Stimulated activated CD4-positive, alpha-beta T cell treated with anti-CD3 and anti-CD28 coated beads, Interleukin-1b, Interleukin-23, amount 100 ng/mL, for 4 hours (primary cell): ENCODE measurements at regions not wholly inside any gene's neighbourhood (a gene's known extent, or its start where the extent isn't known, plus 50 kb on each side); places are given as distances from the start of the nearest gene placed in this dataset.

Experiments
- DNase-seq, 2 donors: peaks; one replicate each; pipeline ENCODE4 v3.0.0-alpha.2; 2020; ENCODE audit warnings: low read depth in 2 of 2

DNA sequence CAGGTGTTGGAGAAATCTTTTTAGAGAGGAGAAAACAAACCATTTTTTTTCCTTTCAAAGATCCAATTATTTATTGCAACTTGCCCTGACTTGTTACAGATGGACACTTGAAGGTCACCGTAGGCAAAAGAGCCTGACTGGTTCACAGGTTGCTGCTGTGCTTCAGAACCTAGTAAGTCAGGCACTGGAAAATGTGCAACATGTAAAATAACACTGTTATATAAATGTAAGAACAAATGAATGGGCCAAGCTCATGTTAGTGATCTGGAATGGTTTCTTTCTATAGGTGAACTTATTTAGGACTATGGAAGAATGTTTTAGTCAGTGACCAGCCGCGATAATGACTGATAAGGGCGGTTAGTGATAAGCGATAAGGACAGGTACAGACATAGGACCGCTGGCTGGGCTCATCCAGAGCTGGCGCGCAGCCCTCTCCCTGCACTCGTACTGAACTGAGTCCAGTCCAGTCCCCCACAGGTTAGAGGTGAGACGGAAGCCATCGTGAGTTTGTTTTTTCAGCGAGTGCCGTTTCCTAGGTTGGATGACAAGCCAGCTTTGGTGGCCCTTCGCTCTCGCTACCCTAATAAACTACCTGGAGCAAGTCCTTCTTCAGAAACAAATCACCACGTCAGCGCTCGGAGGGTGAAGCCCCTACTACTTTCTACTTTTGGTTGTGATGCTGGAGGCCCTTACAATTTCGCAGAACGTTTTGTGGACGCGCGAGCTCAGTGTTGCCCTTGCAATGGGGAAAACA, 94.4 kb upstream of the PRDM1 start:
- peak in 1 of 2 donors; percentile 15 for DNase-seq

DNA sequence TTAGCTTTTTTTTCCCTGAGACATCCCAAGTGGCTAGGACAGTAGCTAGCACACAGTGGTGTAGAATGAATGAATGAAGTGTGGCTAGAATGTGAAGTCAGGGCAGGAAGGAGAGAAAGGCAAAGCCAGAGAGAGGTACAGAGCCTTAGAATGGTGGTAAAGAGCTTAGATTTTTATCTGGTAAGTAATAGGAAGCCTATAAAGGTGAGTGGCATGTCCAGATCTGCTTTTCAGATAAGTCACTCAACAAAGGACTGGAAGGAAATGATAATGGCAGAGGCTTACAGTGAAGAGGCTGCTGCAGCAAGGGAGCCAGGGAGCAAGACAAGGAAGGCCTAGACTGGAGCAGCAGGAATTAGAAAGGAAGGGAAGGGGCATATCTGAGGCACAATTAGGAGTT, 96.0 kb upstream of the PRDM1 start:
- no peak for DNase-seq

DNA sequence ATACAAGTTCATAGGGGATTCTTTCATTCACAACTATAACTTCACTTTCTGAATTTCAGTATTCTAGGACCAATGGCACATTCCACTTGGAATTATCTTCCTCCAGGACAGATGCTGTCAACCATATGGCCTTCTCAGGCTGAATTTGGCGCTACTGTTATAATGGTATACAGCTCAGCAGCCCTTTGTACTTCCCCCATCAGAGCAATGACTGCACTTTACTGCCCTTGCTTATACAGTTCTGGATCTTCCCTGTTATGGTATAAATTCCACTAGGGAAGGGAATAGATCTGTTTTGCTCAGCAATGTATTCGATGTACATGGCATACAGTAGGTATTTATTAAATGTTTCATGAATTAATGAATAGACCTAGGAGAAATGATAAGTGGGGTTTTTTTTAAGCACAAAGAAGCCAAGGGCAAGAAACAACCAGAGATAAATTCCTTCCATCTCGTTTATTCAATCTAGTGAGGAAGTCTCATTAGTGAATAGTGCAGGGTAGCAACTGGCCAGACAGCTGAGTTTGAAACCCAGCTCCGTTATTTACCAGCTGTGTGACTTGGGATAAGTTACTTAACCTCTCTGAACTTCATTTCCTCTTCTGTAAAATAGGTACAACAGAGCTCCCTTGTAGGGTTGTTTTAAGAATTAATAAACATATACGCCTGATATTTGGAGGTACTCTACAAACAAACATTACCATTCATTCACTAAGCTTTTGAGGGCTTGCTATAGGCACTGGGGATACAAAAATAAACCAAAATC, 97.1 kb upstream of the PRDM1 start:
- no peak for DNase-seq

DNA sequence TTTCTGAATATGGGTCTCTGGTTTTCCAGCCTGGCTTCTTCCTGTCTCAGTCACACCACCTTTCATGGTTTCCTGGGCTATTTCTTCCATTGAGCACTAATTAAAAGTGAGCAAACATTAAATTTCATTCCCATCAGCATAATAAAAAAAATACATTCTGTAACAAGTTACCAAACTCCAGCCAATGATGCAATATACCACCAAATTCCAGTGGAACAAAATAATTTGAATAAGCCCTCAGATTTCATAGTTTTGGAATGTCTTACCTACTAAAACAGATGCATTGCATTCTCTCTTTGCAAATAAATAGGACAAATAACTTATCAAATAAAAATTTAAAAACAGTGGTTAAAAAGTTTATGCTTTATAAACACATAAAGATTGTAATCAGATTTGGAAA, 97.8 kb upstream of the PRDM1 start:
- DNase-seq: no peak

DNA sequence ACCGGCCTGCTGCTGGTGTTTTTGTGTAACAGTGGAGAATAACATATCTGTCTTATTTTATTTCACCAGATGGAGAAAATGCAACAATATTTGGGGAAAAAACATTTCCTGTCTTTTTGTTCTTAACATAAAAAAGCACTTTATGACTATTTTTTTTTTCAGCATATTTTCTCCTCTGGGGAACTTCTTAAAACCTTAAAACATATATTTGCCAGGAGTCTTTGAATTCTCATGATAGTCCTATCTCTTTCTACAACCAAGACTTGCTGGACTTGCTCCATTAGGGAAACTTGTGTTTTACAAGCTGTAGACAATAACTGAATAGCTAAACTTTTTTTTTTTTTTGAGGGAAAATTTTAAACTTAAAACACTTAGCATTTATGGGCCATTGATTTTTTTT, 98.6 kb upstream of the PRDM1 start:
- DNase-seq: no peak

DNA sequence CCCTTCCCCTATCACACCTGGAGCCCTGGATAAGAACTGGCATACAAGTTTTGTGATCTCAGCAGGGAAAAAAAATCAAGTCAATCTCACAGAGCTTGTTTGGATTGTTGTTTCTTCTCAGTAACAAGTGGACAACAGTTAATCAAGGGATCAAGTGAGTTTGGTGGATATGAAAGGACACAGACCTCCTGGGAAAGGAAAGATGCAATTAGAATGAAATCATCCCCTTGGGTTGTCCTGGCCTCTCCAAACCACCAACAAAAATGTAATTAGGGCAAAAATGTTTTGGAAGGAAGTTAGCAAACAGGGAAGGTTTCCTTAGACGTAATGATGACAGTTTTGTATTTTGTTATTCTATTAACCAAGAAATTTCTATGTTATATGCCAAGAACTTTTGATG, 99.1 kb upstream of the PRDM1 start:
- DNase-seq: no peak

DNA sequence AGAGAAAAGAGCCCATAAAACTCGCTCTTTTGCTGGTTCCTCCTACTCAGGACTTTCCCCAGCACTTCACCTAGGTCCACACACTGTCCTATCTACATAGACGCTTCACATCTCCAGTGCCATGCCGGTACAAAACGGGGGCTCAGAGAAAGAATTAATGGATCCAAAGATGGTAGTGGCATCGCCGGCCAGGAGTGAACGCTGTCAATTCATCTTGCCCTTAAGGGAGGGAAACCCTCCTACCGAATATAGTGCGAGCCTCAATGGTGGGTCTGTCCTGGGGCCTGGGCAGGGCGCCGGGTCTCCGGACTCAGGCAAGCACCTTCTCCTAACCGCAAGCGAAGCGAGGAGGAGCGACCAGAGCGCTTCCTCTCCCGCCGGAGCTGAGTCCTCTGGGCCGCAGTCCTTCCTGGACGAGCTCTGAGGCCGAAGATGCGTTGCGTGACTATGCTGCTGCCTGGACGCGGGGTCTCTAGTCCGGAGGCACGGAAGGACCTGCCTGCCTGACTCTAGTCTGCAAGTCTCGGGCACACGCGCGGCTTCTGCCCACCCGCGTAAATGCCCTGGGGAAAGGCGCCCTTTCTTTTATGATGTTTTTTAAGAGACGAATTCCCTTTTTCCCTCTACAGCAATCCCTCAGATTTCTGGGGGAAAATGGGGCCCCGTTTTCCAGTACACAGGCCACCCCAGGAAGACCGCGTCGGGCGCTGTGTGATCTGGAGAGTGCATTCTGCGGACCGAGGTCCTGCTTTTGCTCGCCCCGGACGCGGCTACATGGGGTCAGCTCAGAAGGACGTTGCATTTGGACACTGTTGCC, 100.1 kb upstream of the PRDM1 start:
- DNase-seq: no peak

DNA sequence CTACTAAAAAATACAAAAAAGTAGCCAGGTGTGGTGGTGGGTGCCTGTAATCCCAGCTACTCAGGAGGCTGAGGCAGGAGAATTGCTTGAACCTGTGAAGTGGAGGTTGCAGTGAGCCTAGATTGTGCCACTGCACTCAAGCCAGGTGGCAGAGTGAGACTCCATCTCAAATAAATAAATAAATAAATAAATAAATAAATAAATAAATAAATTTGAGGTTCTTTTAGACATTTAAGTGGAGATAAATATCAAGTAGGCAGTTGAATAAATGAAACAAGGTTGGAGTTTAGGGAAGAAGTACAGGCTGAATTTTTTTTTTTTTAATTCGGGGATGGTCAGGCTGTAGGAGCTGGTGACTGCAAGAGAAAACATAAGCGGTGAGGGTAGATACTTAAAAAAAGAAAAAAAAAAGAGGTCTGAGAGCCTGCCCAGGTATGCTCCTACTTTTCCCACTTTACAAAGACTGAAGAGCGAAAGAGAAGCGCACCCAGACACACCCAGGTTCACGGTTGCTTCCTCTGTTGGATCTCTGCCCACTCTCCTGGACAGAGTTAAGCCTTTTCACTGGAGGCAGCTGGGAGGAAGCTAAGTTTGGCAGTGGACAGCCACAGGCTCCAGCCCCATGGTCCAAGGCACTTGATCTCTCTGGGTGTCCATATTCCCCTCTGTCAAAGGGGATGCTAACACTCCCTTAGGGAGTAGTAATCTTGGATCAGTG, 100.9 kb upstream of the PRDM1 start:
- DNase-seq: no peak

DNA sequence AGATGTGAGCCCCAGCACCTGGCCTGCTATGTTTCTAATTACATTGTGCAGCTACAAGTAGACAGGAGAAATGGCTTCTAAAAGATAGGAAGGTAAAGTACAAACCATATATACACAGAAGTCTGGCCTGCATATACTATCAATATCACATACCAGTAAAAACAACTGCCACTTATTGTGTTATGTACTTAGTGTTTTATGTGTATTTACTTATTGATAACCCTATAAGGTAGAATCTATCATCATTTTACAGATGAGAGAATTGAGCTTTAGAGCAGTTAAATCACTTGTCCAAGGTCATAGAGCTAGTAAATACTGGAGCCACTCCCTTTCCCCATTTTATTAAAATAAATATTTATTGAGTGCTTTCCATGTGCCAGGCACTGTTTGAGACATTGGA, 102.4 kb upstream of the PRDM1 start:
- DNase-seq: no peak

DNA sequence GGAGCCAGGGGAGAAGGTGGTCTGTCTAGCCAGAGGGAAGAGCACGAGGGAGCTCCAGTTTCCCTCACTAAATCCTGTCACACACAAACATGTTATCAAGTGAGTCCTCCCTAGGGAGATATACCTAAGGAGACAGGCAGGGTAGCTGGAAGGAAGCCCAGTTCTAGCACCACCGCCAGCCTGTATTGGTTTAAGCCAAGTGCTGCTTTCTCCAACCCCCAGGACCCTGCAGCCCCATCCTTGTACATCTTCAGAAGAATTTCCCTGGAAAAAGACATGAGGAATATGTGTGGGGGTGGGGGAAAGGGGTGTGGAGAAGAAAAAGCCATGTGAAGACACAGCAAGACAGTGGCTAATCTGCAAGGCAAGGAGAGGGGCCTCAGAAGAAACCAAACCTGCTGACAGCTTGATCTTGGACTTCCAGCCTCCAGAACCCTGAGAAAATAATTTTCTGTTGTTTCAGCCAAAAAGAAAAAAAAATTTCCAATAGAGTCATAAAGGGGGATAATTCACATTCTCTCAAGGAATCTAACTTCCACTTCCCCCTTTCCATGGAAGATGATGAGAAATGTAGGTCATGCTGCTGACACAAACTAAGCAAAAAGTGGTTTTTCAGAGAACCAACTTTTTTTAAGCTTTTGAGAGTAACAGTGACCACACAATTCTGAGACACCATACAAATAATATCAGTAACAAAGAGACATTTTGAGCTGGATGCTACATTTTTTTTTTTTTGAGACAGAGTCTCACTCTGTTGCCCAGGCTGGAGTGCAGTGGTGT, 103.2 kb upstream of the PRDM1 start:
- DNase-seq: no peak

DNA sequence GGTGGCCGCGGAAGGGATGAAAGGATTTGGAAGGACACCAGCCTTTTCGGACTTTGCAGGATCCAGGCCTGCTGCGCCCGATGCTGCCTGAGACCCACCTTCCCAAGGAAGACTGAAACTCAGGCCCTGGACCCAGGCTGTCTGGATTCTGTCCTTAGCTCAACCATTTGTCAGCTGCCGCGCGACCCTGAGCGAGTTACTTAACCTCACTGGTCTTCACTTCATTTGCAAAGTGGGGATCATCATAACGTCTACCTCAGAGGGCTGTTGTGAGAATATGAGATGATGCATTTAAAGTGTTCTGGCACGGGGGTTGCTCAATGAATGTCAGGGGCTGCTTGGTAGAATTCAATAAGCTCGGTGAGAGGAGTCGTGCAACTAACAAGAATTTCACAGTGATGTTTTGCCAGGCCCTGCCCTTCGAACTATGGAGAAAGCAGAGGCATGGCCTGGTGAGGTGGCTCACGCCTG, 104.2 kb upstream of the PRDM1 start:
- no peak for DNase-seq

DNA sequence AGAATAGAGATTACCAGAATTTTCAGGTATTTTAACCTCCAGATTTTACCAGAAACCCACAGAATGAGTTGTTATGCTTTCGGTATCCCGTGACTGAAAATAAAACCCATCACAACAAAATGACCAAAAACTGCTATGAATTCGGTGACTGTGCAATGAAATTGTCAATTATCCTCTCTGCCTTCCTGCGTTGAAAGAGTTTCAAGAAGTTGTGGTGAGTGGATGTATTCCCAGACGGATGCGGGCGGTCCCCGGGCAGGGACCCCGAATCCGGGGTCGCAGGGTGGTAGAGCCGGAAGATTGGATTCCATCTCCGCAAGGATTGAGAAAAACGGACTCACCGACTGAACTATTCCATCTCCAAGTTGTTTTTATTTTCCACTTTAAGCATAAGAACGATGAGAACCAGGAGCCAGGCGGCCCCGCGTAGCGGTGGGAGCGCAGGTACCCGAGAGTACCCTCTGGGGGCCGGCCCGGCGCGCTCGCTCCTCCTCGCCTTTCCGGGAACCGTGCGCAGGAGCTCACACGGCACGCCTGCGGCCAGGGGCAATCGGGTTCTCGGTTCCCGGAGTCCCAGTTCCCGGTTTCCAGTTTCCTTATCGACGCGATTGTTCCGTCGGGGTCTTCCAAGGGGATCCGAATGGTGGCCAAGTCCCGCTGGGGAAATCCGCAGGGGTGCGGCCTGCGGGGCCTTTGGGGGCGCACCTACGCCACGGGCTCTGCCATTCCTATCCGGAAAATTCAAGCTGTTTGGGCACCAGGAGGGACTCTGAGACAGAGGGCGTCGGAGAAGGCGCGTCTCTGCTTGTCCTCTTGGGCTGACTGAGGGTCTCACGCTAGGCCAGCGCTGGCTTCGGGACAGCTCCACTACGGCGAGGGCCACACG, 104.9 kb upstream of the PRDM1 start:
- peak; percentile 22 to 27 for DNase-seq

DNA sequence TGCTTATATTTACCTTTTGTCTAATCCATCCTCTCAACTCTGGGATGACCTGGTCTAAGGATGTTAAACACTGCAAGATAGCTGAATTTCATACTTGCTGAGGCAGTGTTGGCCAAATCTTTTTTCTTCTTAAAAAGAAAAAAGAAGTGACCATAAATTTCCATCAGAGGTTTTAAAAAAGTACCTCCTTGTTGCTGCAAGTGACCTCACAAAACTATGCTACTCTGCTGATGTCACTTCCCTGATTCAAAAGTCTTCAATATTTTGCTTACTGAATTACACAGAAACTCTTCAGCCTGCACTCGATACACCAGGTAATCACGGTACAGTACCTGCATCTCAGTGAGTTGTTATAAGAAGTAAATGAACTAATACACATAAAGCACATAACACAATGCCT, 107.2 kb upstream of the PRDM1 start:
- DNase-seq: no peak

DNA sequence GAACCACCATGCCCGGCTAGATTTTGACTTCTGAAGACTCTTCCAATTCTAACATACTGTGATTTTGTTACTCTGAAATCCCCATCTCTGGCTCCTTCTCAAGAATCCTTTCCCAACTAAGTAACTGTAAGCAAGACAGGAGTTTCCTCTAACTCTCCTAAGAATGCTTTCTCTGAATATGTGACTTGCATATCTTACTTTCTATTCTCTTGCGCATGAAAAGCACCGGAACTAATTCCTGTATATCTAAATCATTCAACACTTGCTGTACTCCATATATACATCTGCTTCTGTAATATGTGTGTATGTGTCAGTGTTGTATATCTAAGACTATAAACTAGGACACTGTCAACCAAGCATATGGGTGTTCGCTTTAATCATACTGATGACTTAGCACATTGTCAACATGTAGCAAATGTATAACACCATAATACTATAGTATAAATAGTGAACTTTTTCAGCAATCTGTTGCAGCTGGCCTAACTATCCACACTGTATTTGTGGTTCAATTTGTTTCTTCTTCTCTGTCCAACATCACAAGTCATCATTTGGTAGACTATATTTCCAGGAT, 108.1 kb upstream of the PRDM1 start:
- no peak for DNase-seq

DNA sequence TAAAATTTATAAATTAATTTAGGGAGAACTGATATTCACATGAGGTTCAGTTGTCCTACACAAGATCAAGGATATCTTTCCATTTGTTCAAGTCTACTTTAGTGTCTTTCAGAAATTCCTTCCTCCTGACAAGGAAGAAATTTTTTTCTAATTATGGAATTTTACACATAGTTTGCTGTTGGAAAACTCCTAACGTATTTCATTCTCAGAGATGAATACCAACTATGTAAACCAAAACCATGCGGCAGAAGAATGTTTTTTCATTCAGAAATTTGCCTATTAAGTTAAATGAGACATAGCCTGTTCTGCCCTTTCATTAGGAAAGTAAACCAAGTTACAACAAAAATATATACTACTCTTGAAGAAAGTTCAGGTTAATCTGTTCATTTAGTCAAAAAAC, 111.2 kb upstream of the PRDM1 start:
- no peak for DNase-seq

DNA sequence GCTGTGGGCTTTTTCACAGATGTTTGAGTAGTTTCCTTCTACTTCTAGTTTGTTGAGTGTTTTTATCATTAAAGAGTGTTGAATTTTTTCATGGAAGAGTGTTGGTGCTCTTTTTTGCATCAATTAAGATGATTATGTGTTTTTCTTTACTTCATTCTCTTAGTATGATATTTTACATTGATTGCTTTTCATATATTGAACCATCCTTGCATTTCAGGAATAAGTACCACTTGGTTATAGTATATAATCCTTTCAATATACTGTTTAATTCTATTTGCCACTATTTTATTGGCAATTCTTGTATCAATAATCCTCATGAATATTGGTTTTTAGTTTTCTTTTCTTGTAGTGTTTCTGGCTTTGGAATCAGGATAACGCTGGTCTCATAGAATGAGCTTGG, 113.7 kb upstream of the PRDM1 start:
- DNase-seq: no peak

DNA sequence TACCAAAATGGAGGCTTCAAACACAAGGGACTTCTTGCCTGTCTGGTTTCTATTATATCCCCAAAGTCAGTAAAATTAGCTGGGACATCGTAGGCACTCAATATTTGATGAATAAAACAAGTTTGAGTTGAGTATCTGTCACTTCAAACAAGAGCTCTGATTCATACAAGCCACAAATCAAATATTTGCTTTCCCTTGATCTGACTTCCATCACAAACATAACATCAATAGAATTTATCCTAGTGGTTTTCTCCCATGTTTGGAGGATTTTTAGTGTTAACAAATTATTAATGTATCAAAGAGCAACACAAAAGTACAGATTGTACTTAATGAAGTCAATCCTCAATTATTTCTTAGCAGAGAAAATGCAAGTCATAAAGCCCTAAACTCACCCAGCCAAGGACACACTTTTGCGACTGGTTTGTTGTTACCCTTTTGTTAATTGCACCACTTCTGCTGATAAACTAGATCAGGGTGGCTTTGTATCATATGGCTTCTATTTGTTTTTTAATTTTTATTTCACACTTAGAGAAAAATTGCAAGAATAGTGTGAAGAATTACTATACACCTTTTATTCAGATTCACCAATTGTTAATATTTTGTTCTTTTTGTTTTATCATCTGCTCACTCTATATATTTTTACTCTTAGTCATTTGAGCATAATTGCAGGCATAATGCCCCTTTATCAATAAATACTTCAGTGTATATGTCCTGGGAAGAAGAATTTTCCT, 117.4 kb upstream of the PRDM1 start:
- DNase-seq: no peak

DNA sequence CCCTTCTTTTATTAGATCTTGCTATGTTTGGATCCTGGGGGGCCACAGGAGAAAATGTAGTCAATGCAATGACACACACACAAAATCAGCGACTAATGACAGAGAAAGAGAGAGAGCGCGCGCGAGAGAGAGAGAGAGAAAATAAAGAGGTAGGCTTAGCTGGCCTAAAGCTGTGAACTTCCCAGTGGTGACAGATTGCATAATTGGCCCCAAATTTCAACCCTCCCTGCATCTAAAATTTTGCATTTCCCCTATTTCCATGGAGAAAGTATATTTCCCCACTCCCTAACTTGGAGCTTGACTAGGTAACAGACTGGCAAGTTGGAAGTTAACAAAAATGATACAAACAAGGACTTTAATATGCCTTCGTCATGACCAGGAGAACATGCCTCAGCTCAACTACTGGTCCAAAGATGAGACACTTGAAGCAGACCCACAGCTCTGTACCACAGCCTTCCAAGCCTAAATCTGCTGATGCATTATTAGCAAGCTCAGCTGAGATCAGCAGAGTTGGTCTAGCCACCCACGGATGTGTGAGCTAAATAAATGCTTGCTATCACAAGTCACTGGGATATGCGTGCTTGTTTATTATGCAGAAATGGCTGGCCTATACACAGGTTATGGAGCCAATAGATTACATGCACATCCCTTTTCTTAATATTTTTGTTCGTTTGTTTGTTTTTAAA, 118.1 kb upstream of the PRDM1 start:
- DNase-seq: no peak
